ENCODE measurements at regions not wholly inside any gene's neighbourhood (a gene's known extent, or its start where the extent isn't known, plus 50 kb on each side); places are given as distances from the start of the nearest gene placed in this dataset.
"Not testable (repeated sequence)": the region's sequence is repeated elsewhere in the genome, so short reads cannot be mapped to it uniquely, and the experiment has no call there.

GRCh38 chr6:50380406-50381098, 330.8 kb upstream of the DEFB112 start:
- no peak overlapping the region for H3K4me3 Mint-ChIP-seq
- TF ChIP-seq CTCF (IDR thresholded peaks at IDR 0.05; ENCODE audit: unreplicated experiment in 3 of 3): no peak
- H3K4me1 Mint-ChIP-seq: no peaks in the 10 kb centered on the region
- H3K9me3 Mint-ChIP-seq: peaks cover 6% of the 10 kb centered on the region
- H3K36me3 Mint-ChIP-seq (ENCODE audit: low read depth): no peaks in the 10 kb centered on the region
- H3K27ac Mint-ChIP-seq: no peak overlapping the region
- H3K27me3 Mint-ChIP-seq (ENCODE audit: low read depth): no peaks in the 10 kb centered on the region

- Mint-ChIP-seq H3K4me3 (no peak overlapping the region), H3K9me3 (peaks cover under 1% of the 10 kb centered on the region), H3K36me3 (ENCODE audit: low read depth) (no peaks in the 10 kb centered on the region), H3K27me3 (ENCODE audit: low read depth) (no peaks in the 10 kb centered on the region), H3K27ac (no peak overlapping the region), H3K4me1 (no peaks in the 10 kb centered on the region)
- no peak for TF ChIP-seq CTCF (IDR thresholded peaks at IDR 0.05; ENCODE audit: unreplicated experiment in 3 of 3)
These were observed 331.3 kb upstream of the DEFB112 start for GRCh38 chr6:50381099-50381415.

- H3K36me3 Mint-ChIP-seq (ENCODE audit: low read depth): no peaks in the 10 kb centered on the region
- no peaks in the 10 kb centered on the region for H3K27me3 Mint-ChIP-seq (ENCODE audit: low read depth)
- no peaks in the 10 kb centered on the region for H3K9me3 Mint-ChIP-seq
- H3K4me3 Mint-ChIP-seq: no peak overlapping the region
- H3K27ac Mint-ChIP-seq: no peak overlapping the region
- TF ChIP-seq CTCF (IDR thresholded peaks at IDR 0.05; ENCODE audit: unreplicated experiment in 3 of 3): no peak
- no peaks in the 10 kb centered on the region for H3K4me1 Mint-ChIP-seq
These were observed 322.9 kb upstream of the TFAP2D start for GRCh38 chr6:50390416-50390815.

- not testable (repeated sequence) for H3K4me3 Mint-ChIP-seq; H3K36me3 Mint-ChIP-seq (ENCODE audit: low read depth); H3K4me1 Mint-ChIP-seq; H3K9me3 Mint-ChIP-seq; H3K27ac Mint-ChIP-seq; H3K27me3 Mint-ChIP-seq (ENCODE audit: low read depth)
These were observed 319.2 kb upstream of the TFAP2D start for GRCh38 chr6:50394139-50394538.

- Mint-ChIP-seq H3K36me3 (ENCODE audit: low read depth) (no peaks in the 10 kb centered on the region), H3K27me3 (ENCODE audit: low read depth) (no peaks in the 10 kb centered on the region), H3K27ac (no peak overlapping the region), H3K4me1 (no peaks in the 10 kb centered on the region), H3K4me3 (no peak overlapping the region), H3K9me3 (no peaks in the 10 kb centered on the region)
- no peak for TF ChIP-seq CTCF (IDR thresholded peaks at IDR 0.05; ENCODE audit: unreplicated experiment in 3 of 3)
These were observed 308.7 kb upstream of the TFAP2D start for GRCh38 chr6:50404643-50405042.

GRCh38 chr6:50410579-50410978, 302.7 kb upstream of the TFAP2D start:
- H3K27me3 Mint-ChIP-seq (ENCODE audit: low read depth): no peaks in the 10 kb centered on the region
- H3K4me1 Mint-ChIP-seq: no peaks in the 10 kb centered on the region
- H3K4me3 Mint-ChIP-seq: no peak overlapping the region
- H3K9me3 Mint-ChIP-seq: no peaks in the 10 kb centered on the region
- no peaks in the 10 kb centered on the region for H3K36me3 Mint-ChIP-seq (ENCODE audit: low read depth)
- H3K27ac Mint-ChIP-seq: no peak overlapping the region
- TF ChIP-seq CTCF (IDR thresholded peaks at IDR 0.05; ENCODE audit: unreplicated experiment in 3 of 3): no peak

GRCh38 chr6:50421041-50421440, 292.3 kb upstream of the TFAP2D start:
- H3K27me3 Mint-ChIP-seq (ENCODE audit: low read depth); H3K4me3 Mint-ChIP-seq; H3K4me1 Mint-ChIP-seq; H3K9me3 Mint-ChIP-seq; H3K36me3 Mint-ChIP-seq (ENCODE audit: low read depth); H3K27ac Mint-ChIP-seq: not testable (repeated sequence)

Data from nephron (organoid).